Hematopoietic multipotent progenitor cell treated with erythropoietin and hydrocortisone succinate and interleukin-3 and kit ligand, for 17 days (in vitro differentiated cells): ENCODE measurements at regions not wholly inside any gene's neighbourhood (a gene's known extent, or its start where the extent isn't known, plus 50 kb on each side); places are given as distances from the start of the nearest gene placed in this dataset.

ENCODE experiments used
- DNase-seq: peaks from one replicate; pipeline ENCODE4 v3.0.0-alpha.2; 2015; ENCODE audit warnings: low spot score

DNA sequence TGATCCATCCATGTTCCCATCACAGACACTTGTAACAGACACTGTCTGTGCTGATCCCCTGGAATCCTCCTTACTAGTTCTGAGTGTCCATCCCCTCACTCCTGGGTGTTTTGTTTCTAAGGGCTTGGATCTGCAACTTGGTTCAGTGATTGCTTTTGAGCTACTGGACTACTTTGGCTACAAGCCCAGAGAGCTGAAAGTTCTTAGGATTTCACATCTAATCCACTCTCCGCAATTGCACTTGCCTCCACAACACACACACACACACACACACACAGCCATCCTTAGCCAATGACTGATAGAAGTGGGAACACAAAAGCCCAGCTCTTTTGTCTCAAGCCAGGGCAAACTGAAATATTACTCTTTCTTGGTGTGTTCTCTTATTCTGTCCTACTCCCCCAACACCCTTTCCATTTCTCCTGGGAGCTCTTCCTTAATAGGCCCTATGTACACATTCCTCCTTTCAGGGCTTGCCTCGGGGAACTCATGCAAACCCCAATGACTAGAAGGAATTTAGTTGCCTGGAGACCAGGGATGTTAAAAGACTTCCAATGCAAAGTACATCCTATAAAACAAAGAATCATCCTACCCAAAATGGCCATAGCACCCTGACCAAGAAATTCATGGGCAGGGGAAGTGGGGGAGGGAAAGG is 206.1 kb upstream of the UBE2E2 start:
- no peak for DNase-seq

- DNase-seq = no peak
These were observed 202.8 kb upstream of the UBE2E2 start for GRCh38 chr3:23000371-23000770.

DNA sequence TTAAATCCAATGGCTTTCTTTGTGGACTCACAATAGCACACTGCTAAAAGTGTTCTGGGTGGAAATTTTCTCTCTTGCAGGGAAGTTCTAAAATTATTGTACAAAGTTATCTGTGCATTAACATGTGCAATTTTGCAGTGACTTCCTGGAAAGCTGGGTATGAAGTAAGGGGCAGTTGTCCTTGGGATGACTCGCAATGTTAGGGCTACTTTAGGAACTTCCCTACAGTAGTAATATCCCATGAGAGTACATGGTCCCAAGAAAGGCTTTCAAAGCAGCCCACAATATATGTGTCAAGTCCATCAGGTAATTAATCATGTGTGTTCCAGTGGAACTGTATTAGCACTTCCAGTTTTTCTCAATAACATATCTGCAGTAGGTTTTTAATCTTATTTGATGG is 201.0 kb upstream of the UBE2E2 start:
- DNase-seq = no peak

DNA sequence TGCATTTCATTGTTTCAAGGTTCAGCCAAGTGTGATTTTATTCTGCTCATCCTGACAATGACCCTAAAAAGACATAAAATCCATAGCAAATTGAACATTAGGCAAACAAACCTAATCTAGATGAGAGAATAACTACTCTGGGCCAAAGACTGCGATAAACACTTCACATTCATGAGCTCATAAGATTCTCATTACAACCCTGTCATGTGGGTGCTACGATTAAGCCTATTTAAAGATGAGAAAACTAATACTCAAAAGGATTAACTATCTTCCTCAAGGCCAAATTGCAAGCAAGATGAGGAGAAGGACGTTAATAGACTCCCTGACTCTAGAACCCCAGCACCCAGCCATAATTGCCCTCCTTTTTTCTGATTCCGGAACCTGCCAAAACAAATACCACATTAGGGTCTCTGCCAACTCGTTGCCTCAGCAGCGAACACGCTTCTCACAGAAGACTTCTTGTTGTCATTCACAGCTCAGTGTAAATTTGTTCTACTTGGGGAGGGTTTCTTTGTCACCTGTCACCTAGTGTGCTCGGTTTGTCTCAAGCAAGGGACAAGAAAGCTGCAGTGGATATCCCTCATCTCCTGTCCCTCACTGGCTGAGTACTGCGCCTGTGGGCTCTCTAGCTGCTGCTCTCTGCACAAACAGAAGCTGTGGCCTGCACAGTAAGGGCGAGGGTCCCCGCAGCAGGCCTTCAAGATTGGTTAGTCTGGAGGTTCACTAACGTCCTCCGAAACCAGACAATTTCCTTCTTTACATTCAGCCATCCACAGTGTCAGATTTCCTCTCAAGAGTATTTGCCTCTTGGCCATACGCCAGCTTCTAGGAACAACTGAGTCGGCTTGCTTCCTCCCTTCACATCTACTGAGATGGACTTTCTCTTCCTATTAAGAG is 200.0 kb upstream of the UBE2E2 start:
- DNase-seq = no peak

DNA sequence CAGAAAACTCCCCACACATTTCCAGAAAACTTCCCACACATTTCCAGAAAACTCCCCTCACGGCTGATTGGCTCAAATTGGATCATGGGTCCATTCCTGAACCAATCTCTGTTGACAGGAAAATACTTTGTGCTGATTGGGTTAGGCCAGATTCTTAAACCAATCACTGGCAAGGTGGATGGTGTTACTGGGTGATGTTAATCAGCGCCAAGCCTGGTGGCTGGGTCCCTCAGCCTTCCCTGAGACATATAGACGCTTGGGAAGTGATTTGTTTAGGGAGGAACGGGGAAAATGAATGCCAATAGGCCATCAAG is 199.4 kb upstream of the UBE2E2 start:
- no peak for DNase-seq

- no peak for DNase-seq
These were observed 198.2 kb upstream of the UBE2E2 start for GRCh38 chr3:23004971-23005370.

DNA sequence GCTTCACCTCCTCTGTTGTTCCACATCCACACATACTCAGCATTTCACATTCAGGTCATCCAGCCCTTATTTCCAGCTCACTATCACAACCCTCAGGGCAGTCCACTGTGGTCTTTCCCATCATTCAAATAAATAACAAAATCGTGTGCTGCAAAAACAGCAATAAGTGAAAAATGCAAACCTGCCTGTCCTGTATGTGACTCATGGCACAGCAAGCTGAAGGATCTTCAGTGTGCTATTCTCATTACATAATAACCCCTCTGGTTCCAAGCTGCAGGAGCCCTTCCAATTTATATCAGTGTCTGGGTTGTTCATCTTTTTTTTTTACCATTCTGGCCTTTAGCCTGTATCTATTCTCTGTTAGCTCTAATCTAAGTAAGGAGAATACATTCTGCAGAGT is 185.3 kb upstream of the UBE2E2 start:
- DNase-seq = no peak

DNA sequence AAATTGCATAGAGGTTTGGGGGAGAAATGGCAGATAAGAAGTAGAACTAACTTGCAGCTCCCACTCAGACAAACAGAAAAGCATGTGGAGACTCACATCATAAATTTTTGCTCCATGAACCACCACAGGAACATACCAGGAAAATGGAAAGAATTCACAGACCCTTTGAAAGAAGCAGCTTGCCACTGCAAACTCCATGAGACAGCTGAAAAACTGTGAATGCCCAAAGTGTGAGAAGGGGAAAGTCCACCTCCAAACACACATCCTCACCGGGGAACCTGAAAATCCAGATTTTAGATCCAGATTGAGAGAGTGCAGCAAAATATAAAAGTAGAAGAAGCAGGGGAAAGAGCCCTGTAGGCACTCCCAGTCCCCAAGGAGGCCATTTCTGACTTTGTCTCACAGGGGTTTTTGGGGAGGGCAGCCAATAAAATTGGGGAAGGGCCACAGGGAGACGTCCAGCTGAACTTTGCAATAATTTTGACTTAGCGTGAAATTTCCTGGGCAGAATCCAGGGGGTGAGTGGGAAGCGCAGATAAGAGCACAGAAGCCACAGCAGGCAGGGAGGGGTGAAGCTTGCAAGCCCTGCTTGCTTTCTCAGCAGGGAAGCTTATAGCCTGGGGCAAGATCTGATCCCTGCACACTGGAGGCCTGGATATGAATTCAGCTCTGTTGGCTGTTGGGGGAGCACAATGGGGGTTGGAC is 183.4 kb upstream of the UBE2E2 start:
- no peak for DNase-seq

GRCh38 chr3:23028294-23028693 is 174.8 kb upstream of the UBE2E2 start:
- no peak for DNase-seq

- no peak for DNase-seq
These were observed 174.1 kb upstream of the UBE2E2 start for GRCh38 chr3:23029001-23029400.

DNA sequence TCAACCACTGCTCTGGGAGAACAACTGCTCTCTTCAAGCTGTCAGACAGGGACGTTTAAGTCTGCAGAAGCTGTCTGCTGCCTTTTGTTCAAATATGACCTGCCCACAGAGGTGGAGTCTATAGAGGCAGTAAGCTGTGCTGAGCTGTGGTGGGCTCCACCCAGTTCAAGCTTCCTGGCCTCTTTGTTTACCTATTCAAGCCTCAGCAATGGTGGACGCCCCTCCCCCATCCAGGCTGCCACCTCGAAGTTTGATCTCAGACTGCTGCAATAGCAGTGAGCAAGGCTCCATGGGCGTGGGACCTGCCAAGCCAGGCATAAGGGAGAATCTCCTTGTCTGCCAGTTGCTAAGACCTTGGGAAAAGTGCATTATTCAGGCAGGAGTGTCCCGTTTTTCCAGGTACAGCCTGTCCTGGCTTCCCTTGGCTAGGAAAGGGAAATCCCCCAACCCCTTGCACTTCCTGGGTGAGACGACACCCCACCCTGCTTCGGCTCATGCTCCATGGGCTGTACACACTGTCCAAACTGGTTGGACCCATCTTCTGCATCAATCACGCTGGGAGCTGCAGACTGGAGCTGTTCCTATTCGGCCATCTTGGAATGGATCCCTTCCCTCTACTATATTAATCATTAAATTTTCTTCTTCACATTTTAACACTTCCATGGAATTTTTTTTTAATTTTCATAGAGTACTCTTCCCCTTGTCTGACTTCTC is 167.0 kb upstream of the UBE2E2 start:
- no peak for DNase-seq

DNA sequence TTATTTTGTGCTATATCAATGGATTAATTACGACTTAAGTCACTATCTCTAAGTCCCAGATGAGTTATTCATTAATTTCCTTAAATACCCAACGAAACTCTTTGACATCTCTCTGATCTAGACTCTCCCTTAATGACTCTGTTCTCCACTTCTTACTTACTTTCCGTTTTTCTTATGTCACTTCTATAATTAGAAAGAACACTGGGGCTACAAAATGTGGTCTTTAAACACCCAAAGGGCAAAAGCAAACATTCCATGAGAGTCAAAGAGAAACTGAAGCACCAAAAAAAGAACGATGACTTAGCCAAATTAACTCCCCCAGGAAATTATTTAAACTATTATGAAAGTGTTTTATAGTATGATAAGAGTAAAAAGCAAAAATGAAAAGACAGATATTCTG is 166.4 kb upstream of the UBE2E2 start:
- no peak for DNase-seq

GRCh38 chr3:23038471-23038870 is 164.7 kb upstream of the UBE2E2 start:
- no peak for DNase-seq

GRCh38 chr3:23041918-23042696 is 161.0 kb upstream of the UBE2E2 start:
- no peak for DNase-seq

DNA sequence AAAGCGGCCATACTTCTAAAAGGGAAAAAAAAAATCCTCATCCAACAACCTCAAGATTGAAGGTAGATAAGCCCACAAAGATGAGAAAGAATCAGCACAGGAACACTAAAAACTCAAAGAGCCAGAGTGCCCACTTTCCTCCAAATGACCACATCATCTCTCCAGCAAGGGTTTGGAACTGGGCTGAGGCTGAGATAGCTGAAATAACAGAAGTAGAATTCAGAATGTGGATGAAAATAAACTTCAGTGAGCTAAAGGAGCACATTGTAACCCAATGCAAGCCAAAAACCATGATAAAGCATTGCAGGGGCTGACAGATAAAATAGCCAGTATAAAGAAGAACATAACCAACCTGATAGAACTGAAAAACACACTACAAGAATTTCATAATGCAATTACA is 158.7 kb upstream of the UBE2E2 start:
- DNase-seq = no peak

DNA sequence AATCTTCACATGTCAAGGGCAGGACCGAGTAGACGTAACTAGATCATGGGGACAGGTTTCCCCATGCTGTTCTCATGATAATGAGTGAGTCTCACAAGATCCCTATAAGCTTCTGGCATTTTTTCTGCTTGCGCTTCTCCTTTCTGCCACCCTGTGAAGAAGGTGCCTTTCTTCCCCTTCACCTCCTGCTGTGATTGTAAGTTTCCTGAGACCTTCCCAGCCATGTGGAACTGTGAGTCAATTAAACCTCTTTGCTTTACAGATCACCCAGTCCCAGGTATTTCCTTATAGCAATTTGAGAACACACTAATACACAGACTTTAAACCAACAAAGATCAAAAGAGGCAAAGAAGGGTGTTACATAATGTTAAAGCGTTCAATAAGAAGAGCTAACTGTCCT is 156.6 kb upstream of the UBE2E2 start:
- DNase-seq = no peak

- DNase-seq = no peak
These were observed 151.6 kb upstream of the UBE2E2 start for GRCh38 chr3:23051240-23052140.

DNA sequence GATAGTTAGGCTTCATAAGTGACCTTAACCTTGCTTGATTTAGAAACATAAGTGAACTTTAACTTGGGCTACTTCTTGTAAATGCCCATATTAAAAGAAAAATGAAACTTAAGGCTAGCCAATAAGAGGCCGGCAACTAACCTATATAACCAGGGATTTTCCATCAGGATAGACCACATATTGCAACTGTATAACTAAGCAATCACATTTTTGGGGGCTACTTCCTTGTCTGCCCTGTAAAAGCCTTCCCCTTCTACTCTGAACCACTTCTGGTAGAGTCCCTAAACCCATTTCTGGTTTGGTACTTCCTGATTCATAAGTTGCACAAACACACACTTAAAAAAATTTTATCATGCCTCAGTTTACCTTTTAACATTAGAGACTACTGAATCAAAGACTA is 150.9 kb upstream of the UBE2E2 start:
- no peak for DNase-seq

- no peak for DNase-seq
These were observed 150.5 kb upstream of the UBE2E2 start for GRCh38 chr3:23052620-23053019.

GRCh38 chr3:23055733-23056376 is 147.3 kb upstream of the UBE2E2 start:
- DNase-seq = no peak
